ENCODE measurements at regions not wholly inside any gene's neighbourhood (a gene's known extent, or its start where the extent isn't known, plus 50 kb on each side); places are given as distances from the start of the nearest gene placed in this dataset.

- no peak overlapping the region for H2BK12ac ChIP-seq (ENCODE audit: low read length)
- H3K36me3 ChIP-seq (replicated peaks in 1 of 2; ENCODE audit: control insufficient read depth in 2 of 2, insufficient read depth in 2 of 2, low read length in 2 of 2) = no peaks in the 10 kb centered on the region
- H2AFZ ChIP-seq (ENCODE audit: low read length) = no peak overlapping the region
- H3K27me3 ChIP-seq (ENCODE audit: control insufficient read depth in 3 of 3, insufficient read depth in 3 of 3, low read depth in 1 of 3, low read length in 3 of 3) = no peaks in the 10 kb centered on the region
- DNase-seq (ENCODE audit: low spot score) = no peak
- H2AK5ac ChIP-seq (ENCODE audit: low read depth, low read length) = no peak overlapping the region
- peaks cover 0 to 8% of the 10 kb centered on the region in 2 donors for H3K9me3 ChIP-seq (replicated peaks in 1 of 2; ENCODE audit: control insufficient read depth in 2 of 2, insufficient read depth in 1 of 2, low read depth in 1 of 2, low read length in 2 of 2)
- no peak overlapping the region for H3K23ac ChIP-seq (ENCODE audit: low read depth, low read length, poor library complexity)
- no peak overlapping the region for H2BK15ac ChIP-seq (ENCODE audit: low read length)
- H2BK120ac ChIP-seq (ENCODE audit: low read depth, low read length) = no peak overlapping the region
- H3K79me1 ChIP-seq (ENCODE audit: low read depth, low read length) = no peaks in the 10 kb centered on the region
- no peak overlapping the region for H3K27ac ChIP-seq (replicated peaks; ENCODE audit: low read length)
- no peak overlapping the region for H3K14ac ChIP-seq (ENCODE audit: low read length)
- no peak overlapping the region for H3K4me3 ChIP-seq (ENCODE audit: low read length in 2 of 2)
- H3K9ac ChIP-seq (ENCODE audit: low read depth, low read length, poor library complexity) = no peak overlapping the region
- H3K18ac ChIP-seq (ENCODE audit: low read length) = no peak overlapping the region
- peaks cover 0 to 4% of the 10 kb centered on the region in 2 donors for H3K4me1 ChIP-seq (ENCODE audit: control insufficient read depth in 2 of 2, insufficient read depth in 1 of 2, low read depth in 1 of 2, low read length in 2 of 2)
- no CpG with 5 or more reads among the region's 1 CpG for WGBS, 2 donors (ENCODE audit: extremely low coverage in 2 of 2, insufficient read length in 2 of 2, insufficient replicate concordance in 1 of 2)
- no peak overlapping the region for H4K8ac ChIP-seq (ENCODE audit: low read depth, low read length)
- no peak overlapping the region for H2BK5ac ChIP-seq (ENCODE audit: low read length)
- no peak overlapping the region for H3K4ac ChIP-seq (ENCODE audit: low read length)
- H3K4me2 ChIP-seq (ENCODE audit: insufficient read depth, low read length, poor library complexity, severe bottlenecking) = no peak overlapping the region
- no peak overlapping the region for H4K91ac ChIP-seq (ENCODE audit: low read depth, low read length, poor library complexity)
These were observed 222.1 kb downstream of the ARL4A start for GRCh38 chr7:12909483-12909882.

DNA sequence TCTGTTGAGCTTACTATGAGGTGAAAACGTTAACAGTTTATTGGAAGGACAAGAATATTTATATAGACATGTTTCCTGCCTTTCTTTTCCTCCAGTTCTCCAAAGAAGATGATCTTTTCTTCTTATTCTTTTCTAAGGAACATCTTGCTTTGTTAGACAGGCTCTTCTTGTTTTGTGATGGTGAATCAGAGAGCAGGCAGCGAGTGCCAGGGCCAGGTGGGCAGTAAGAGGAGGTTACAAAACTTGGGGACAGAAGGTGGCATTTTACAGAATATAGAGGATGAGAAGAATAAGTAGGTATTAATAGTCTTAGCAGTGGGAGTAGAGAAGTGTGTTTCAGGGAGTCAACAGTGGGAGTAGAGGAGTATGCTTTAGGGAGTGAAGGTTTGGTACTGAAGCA, 223.6 kb downstream of the ARL4A start:
- H3K23ac ChIP-seq (ENCODE audit: low read depth, low read length, poor library complexity) = no peak overlapping the region
- H3K4me2 ChIP-seq (ENCODE audit: insufficient read depth, low read length, poor library complexity, severe bottlenecking) = no peak overlapping the region
- H3K9ac ChIP-seq (ENCODE audit: low read depth, low read length, poor library complexity) = no peak overlapping the region
- no peaks in the 10 kb centered on the region for H3K27me3 ChIP-seq (ENCODE audit: control insufficient read depth in 3 of 3, insufficient read depth in 3 of 3, low read depth in 1 of 3, low read length in 3 of 3)
- no peak overlapping the region for H2AFZ ChIP-seq (ENCODE audit: low read length)
- H3K79me1 ChIP-seq (ENCODE audit: low read depth, low read length) = no peaks in the 10 kb centered on the region
- no peak overlapping the region for H4K8ac ChIP-seq (ENCODE audit: low read depth, low read length)
- H4K91ac ChIP-seq (ENCODE audit: low read depth, low read length, poor library complexity) = no peak overlapping the region
- no CpG with 5 or more reads among the region's 2 CpGs for WGBS, 2 donors (ENCODE audit: extremely low coverage in 2 of 2, insufficient read length in 2 of 2, insufficient replicate concordance in 1 of 2)
- H2BK120ac ChIP-seq (ENCODE audit: low read depth, low read length) = no peak overlapping the region
- no peak overlapping the region for H3K4me3 ChIP-seq (ENCODE audit: low read length in 2 of 2)
- H2BK5ac ChIP-seq (ENCODE audit: low read length) = no peak overlapping the region
- no peak overlapping the region for H2BK12ac ChIP-seq (ENCODE audit: low read length)
- no peak overlapping the region for H3K18ac ChIP-seq (ENCODE audit: low read length)
- no peak for DNase-seq (ENCODE audit: low spot score)
- no peak overlapping the region for H2AK5ac ChIP-seq (ENCODE audit: low read depth, low read length)
- peaks cover 0 to 4% of the 10 kb centered on the region in 2 donors for H3K4me1 ChIP-seq (ENCODE audit: control insufficient read depth in 2 of 2, insufficient read depth in 1 of 2, low read depth in 1 of 2, low read length in 2 of 2)
- H3K14ac ChIP-seq (ENCODE audit: low read length) = no peak overlapping the region
- H2BK15ac ChIP-seq (ENCODE audit: low read length) = no peak overlapping the region
- H3K4ac ChIP-seq (ENCODE audit: low read length) = no peak overlapping the region
- peaks cover 0 to 5% of the 10 kb centered on the region in 2 donors for H3K9me3 ChIP-seq (replicated peaks in 1 of 2; ENCODE audit: control insufficient read depth in 2 of 2, insufficient read depth in 1 of 2, low read depth in 1 of 2, low read length in 2 of 2)
- no peak overlapping the region for H3K27ac ChIP-seq (replicated peaks; ENCODE audit: low read length)
- H3K36me3 ChIP-seq (replicated peaks in 1 of 2; ENCODE audit: control insufficient read depth in 2 of 2, insufficient read depth in 2 of 2, low read length in 2 of 2) = no peaks in the 10 kb centered on the region

- no peak overlapping the region for H2BK120ac ChIP-seq (ENCODE audit: low read depth, low read length)
- no peak overlapping the region for H4K91ac ChIP-seq (ENCODE audit: low read depth, low read length, poor library complexity)
- no peak overlapping the region for H3K18ac ChIP-seq (ENCODE audit: low read length)
- no peak overlapping the region for H4K8ac ChIP-seq (ENCODE audit: low read depth, low read length)
- H3K4me2 ChIP-seq (ENCODE audit: insufficient read depth, low read length, poor library complexity, severe bottlenecking) = no peak overlapping the region
- H3K9ac ChIP-seq (ENCODE audit: low read depth, low read length, poor library complexity) = no peak overlapping the region
- H3K4me1 ChIP-seq (ENCODE audit: control insufficient read depth in 2 of 2, insufficient read depth in 1 of 2, low read depth in 1 of 2, low read length in 2 of 2) = peaks cover 0 to 4% of the 10 kb centered on the region in 2 donors
- no peak overlapping the region for H2BK15ac ChIP-seq (ENCODE audit: low read length)
- H3K79me1 ChIP-seq (ENCODE audit: low read depth, low read length) = no peaks in the 10 kb centered on the region
- WGBS, 2 donors (ENCODE audit: extremely low coverage in 2 of 2, insufficient read length in 2 of 2, insufficient replicate concordance in 1 of 2) = no CpG with 5 or more reads among the region's 3 CpGs
- H3K14ac ChIP-seq (ENCODE audit: low read length) = no peak overlapping the region
- peaks cover 0 to 3% of the 10 kb centered on the region in 2 donors for H3K9me3 ChIP-seq (replicated peaks in 1 of 2; ENCODE audit: control insufficient read depth in 2 of 2, insufficient read depth in 1 of 2, low read depth in 1 of 2, low read length in 2 of 2)
- H2AK5ac ChIP-seq (ENCODE audit: low read depth, low read length) = no peak overlapping the region
- H3K27me3 ChIP-seq (ENCODE audit: control insufficient read depth in 3 of 3, insufficient read depth in 3 of 3, low read depth in 1 of 3, low read length in 3 of 3) = no peaks in the 10 kb centered on the region
- H2BK12ac ChIP-seq (ENCODE audit: low read length) = no peak overlapping the region
- H3K4ac ChIP-seq (ENCODE audit: low read length) = no peak overlapping the region
- no peak overlapping the region for H2BK5ac ChIP-seq (ENCODE audit: low read length)
- H3K4me3 ChIP-seq (ENCODE audit: low read length in 2 of 2) = no peak overlapping the region
- no peak for DNase-seq (ENCODE audit: low spot score)
- no peak overlapping the region for H3K27ac ChIP-seq (replicated peaks; ENCODE audit: low read length)
- no peak overlapping the region for H2AFZ ChIP-seq (ENCODE audit: low read length)
- no peak overlapping the region for H3K23ac ChIP-seq (ENCODE audit: low read depth, low read length, poor library complexity)
- no peaks in the 10 kb centered on the region for H3K36me3 ChIP-seq (replicated peaks in 1 of 2; ENCODE audit: control insufficient read depth in 2 of 2, insufficient read depth in 2 of 2, low read length in 2 of 2)
These were observed 225.6 kb downstream of the ARL4A start for GRCh38 chr7:12913002-12913401.

DNA sequence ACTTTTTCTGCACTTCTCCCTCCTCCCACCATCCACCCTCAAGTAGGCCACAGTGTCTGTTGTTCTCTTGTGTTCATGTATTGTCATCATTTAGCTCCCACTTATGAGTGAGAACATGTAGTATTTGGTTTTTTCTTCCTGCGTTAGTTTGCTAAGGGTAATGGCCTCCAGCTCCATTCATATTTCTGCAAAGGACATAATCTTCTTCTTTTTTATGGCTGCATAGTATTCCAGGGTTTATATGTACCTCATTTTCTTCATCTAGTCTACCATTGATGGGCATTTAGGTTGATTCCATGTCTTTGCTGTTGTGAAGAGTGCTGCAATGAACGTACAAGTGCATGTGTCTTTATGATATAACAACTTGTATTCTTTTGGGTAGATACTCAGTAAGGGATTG, 230.4 kb downstream of the ARL4A start:
- no peak overlapping the region for H2BK120ac ChIP-seq (ENCODE audit: low read depth, low read length)
- H4K8ac ChIP-seq (ENCODE audit: low read depth, low read length) = no peak overlapping the region
- H2BK5ac ChIP-seq (ENCODE audit: low read length) = no peak overlapping the region
- peaks cover 0 to 3% of the 10 kb centered on the region in 2 donors for H3K9me3 ChIP-seq (replicated peaks in 1 of 2; ENCODE audit: control insufficient read depth in 2 of 2, insufficient read depth in 1 of 2, low read depth in 1 of 2, low read length in 2 of 2)
- no peak overlapping the region for H3K4me2 ChIP-seq (ENCODE audit: insufficient read depth, low read length, poor library complexity, severe bottlenecking)
- H2BK12ac ChIP-seq (ENCODE audit: low read length) = no peak overlapping the region
- no peak overlapping the region for H4K91ac ChIP-seq (ENCODE audit: low read depth, low read length, poor library complexity)
- no peak overlapping the region for H3K23ac ChIP-seq (ENCODE audit: low read depth, low read length, poor library complexity)
- H2AK5ac ChIP-seq (ENCODE audit: low read depth, low read length) = no peak overlapping the region
- peaks cover 2 to 4% of the 10 kb centered on the region in 2 donors for H3K4me1 ChIP-seq (ENCODE audit: control insufficient read depth in 2 of 2, insufficient read depth in 1 of 2, low read depth in 1 of 2, low read length in 2 of 2)
- WGBS, 2 donors (ENCODE audit: extremely low coverage in 2 of 2, insufficient read length in 2 of 2, insufficient replicate concordance in 1 of 2) = no CpG with 5 or more reads among the region's 2 CpGs
- no peak overlapping the region for H3K27ac ChIP-seq (replicated peaks; ENCODE audit: low read length)
- H3K9ac ChIP-seq (ENCODE audit: low read depth, low read length, poor library complexity) = no peak overlapping the region
- no peak for DNase-seq (ENCODE audit: low spot score)
- H3K27me3 ChIP-seq (ENCODE audit: control insufficient read depth in 3 of 3, insufficient read depth in 3 of 3, low read depth in 1 of 3, low read length in 3 of 3) = no peaks in the 10 kb centered on the region
- H3K18ac ChIP-seq (ENCODE audit: low read length) = no peak overlapping the region
- H3K36me3 ChIP-seq (replicated peaks in 1 of 2; ENCODE audit: control insufficient read depth in 2 of 2, insufficient read depth in 2 of 2, low read length in 2 of 2) = no peaks in the 10 kb centered on the region
- H3K4ac ChIP-seq (ENCODE audit: low read length) = no peak overlapping the region
- no peaks in the 10 kb centered on the region for H3K79me1 ChIP-seq (ENCODE audit: low read depth, low read length)
- H2BK15ac ChIP-seq (ENCODE audit: low read length) = no peak overlapping the region
- no peak overlapping the region for H3K4me3 ChIP-seq (ENCODE audit: low read length in 2 of 2)
- no peak overlapping the region for H3K14ac ChIP-seq (ENCODE audit: low read length)
- no peak overlapping the region for H2AFZ ChIP-seq (ENCODE audit: low read length)

Data from neuronal stem cell (in vitro differentiated cells).